GM21528 (cell line): ENCODE measurements at regions not wholly inside any gene's neighbourhood (a gene's known extent, or its start where the extent isn't known, plus 50 kb on each side); places are given as distances from the start of the nearest gene placed in this dataset.

Experiments used
- ATAC-seq: cut with Tn5 transposase; IDR thresholded peaks from one replicate; pipeline ENCODE4 v1.9.1; 2021; ENCODE audit warnings: mild to moderate bottlenecking, moderate library complexity; ENCODE audit not compliant: unreplicated experiment, low FRiP score

DNA sequence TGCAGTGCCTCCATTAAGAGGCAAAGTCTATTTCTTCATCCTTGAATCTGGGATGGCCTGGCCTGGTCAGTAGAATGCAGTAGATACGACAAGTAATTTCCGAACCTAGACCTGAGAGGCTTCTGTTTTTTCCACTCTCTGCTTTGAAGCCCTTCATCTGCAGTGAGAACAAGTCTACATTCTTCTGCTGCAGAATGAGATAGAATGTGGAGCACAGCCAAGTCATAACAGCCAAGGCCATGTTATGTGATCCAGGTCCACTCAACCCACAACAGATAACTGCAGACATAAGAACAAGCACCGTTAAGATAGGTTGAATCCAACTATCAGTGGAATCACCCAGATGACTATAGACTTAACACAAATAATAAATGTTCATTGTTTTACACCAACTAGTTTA, 1297.7 kb downstream of the C4orf33 start:
- no peak for ATAC-seq

GRCh38 chr4:130395871-130396270, 1299.9 kb downstream of the C4orf33 start:
- no peak for ATAC-seq

DNA sequence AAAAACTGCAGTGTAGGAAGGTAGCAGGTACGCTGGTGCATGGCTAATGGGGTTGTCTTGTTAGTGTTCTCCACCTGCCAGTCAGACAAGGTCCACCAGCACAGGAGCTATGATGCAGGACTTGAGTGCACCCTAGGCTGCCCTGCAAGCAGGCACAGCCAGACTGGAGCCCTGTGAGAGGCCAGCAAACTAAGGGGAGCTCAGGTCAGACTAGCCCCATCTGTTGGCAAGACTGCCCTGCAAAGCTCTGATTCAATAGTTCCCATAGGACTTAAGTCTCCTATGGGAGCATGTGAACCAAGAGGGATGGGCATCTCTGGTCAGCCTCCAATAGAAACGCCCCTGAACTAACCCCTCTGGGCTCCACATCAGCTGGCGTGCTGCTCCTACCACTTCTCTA, 1307.3 kb downstream of the C4orf33 start:
- no peak for ATAC-seq

DNA sequence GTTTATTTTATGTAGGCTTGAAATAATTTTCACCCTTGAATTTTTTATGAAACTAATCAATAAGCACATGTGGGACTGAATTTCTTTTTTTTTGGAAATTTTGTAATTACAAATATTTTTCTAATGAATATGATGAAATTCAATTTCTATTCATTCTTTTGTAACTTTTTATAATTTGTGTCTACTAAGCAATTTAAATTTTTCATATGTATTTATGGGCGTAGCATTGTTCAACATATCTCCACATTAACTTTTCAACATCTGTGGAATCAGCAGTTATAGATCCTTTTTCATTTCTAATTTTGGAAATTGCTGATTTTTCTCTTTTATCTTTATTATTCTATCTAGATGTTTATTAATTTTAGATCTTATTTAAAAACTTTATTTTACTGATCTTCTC, 1320.3 kb downstream of the C4orf33 start:
- no peak for ATAC-seq

- no peak for ATAC-seq
These were observed 1323.4 kb downstream of the C4orf33 start for GRCh38 chr4:130419211-130419975.

- ATAC-seq: no peak
These were observed 1326.3 kb downstream of the C4orf33 start for GRCh38 chr4:130422261-130422660.

- ATAC-seq: no peak
These were observed 1328.3 kb downstream of the C4orf33 start for GRCh38 chr4:130424211-130424610.

DNA sequence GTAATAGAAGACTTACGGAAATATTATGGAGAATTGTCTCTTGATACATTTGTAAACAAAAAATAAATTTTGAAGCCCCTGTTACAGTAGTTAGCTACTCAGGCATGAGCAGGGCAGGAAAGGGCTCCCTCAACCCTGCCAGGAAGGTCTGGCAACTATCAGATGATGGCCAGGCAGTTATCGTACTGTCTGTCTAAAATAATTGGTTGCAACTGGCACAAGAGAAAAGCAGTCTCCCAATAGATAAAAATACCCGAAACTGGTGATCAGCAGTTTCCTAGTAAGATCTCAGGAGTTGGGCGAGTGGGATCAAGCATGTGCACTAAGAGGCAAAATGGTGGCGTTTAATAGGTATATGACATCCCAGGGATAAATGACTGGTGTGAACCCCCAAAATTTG, 1336.3 kb downstream of the C4orf33 start:
- ATAC-seq: no peak

- no peak for ATAC-seq
These were observed 1353.8 kb downstream of the C4orf33 start for GRCh38 chr4:130449741-130450140.

GRCh38 chr4:130468340-130468739, 1372.4 kb downstream of the C4orf33 start:
- ATAC-seq: no peak

DNA sequence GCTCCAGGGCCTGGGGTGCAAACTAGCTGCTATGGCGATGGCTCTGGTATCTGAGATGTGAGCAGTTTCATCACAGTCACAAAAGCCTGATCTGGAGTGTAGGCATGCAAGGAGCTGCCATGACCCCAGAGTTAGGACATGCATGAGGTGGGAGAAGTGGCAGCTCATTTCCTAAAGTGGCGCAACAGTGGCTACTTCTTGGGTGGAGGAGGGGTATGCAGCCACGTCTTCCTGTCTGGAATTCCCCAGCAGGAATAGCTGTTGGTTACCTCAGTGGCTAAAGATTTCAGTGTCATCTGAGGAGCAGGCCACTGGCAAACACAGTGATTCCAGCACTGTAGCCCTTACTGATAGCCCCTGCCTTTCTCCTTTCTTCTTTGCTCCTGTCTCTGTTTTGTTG, 1382.5 kb downstream of the C4orf33 start:
- no peak for ATAC-seq

- no peak for ATAC-seq
These were observed 1383.1 kb downstream of the C4orf33 start for GRCh38 chr4:130479020-130479419.

DNA sequence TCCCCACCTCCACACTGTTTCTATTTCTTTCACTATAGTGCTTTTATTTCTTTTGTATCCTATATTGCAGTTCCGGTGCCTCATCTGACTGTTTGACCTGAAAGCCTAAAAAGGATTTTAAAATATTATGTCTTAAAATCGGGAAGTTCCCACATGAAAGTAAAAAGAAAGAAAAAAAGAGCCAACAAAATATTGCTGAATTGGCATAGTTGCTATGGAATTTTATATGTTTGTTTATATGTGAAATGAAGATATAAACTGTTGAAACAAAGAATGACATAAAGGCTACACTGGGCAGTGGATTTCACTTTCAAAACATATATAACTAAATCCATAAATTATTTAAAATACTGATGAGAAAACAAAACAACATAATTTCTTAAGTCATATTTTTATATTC, 1383.7 kb downstream of the C4orf33 start:
- ATAC-seq: no peak

DNA sequence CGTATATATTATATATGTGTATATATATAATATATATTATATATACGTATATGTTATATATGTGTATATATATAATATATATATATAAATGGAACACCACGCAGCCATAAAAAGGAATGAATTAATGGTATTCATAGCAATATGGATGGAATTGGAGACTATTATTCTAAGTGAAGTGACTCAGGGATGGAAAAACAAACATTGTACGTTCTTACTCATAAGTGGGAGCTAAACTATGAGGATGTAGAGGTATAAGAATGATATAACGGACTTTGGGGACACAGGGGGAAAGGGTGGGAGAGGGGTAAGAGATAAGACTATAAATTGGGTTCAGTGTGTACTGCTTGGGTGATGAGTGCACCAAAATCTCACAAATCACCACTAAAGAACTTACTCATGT, 1388.9 kb downstream of the C4orf33 start:
- no peak for ATAC-seq

GRCh38 chr4:130485371-130485770, 1389.4 kb downstream of the C4orf33 start:
- no peak for ATAC-seq

GRCh38 chr4:130486186-130486585, 1390.2 kb downstream of the C4orf33 start:
- ATAC-seq: no peak

GRCh38 chr4:130486841-130487240, 1390.9 kb downstream of the C4orf33 start:
- ATAC-seq: no peak

DNA sequence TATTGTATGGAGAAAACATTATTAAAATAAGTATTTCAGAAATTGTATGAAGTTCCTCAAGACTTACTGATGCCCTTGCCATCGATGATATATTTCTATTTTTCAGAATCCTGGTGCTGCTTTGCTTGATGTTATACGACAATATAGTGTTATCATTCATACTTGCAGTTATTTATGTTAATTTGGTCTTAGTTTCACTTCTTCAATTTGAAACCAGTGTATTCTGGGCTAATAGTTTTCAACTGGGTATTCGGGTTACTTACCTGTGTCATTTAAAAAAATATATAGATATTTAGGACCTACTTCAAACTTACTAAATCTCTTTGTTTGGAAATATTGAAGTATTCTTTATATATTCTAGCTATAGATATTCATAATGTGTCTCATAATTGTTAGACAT, 1414.7 kb downstream of the C4orf33 start:
- ATAC-seq: no peak

DNA sequence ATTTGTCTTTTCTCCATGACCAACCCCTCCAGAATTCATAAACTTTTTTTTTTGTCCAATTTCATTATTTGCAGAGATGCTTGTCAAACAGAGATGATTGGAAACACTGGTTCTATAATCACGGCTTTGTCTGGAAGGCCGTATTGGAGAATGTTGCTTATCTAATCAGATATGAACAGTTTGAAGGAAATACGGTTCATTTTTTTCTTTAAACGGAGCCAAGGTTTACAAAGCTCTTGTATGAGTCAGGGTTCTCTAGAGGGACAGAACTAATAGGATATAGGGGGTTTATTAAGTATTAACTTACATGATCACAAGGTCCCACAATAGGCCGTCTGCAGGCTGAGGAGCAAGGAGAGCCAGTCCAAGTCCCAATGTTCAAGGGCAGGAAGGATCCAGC, 1415.8 kb downstream of the C4orf33 start:
- ATAC-seq: no peak

GRCh38 chr4:130524057-130524456, 1428.1 kb downstream of the C4orf33 start:
- no peak for ATAC-seq

DNA sequence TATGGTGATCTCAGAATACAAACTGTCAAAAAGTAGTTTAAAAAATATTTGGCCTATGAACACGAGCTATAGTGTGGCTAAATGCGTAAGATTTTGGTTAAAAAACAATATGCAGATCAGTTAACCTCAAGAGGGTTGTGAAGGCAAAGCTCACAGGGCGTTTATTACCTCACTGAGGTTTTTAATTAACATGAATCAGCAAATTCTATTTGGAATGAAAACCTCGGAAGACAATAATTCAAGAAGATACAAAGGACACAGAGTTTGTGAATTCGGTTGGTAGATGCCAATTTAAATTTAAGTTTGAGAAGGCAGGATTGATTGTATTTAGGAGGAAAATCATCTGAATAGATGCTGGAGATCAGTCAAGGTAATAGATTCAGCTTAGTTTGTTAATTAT, 1434.6 kb downstream of the C4orf33 start:
- no peak for ATAC-seq

DNA sequence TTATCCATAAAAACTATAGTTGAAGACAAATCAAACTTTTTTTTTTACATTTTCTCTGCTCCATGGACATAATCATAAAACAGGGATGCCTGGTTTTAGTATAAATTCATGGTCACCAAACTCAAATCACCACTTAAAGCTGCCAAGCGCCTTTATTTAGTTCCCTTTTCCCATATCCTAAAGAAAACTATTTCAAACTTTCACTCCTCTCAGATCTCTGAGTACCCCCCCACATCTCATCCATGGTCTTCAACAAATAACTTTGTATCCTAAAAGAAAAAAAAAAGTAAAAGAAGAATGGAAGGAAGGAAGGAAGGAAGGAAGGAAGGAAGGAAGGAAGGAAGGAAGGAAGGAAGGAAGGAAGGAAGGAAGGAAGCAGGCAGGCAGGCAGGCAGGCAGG, 1438.7 kb downstream of the C4orf33 start:
- no peak for ATAC-seq

GRCh38 chr4:130542953-130543352, 1447.0 kb downstream of the C4orf33 start:
- no peak for ATAC-seq
